HG02763 (cell line): ENCODE measurements at regions not wholly inside any gene's neighbourhood (a gene's known extent, or its start where the extent isn't known, plus 50 kb on each side); places are given as distances from the start of the nearest gene placed in this dataset.

Source experiments
- ATAC-seq: cut with Tn5 transposase; IDR thresholded peaks from one replicate; pipeline ENCODE4 v1.9.1; 2021; ENCODE audit warnings: mild to moderate bottlenecking, moderate library complexity; ENCODE audit not compliant: unreplicated experiment

GRCh38 chr2:221050020-221050795, 521.9 kb downstream of the EPHA4 start:
- ATAC-seq, result no peak

GRCh38 chr2:221051162-221051561, 520.9 kb downstream of the EPHA4 start:
- ATAC-seq, result no peak

GRCh38 chr2:221060376-221060775, 511.7 kb downstream of the EPHA4 start:
- ATAC-seq, result no peak

GRCh38 chr2:221063568-221063967, 508.5 kb downstream of the EPHA4 start:
- ATAC-seq, result no peak

DNA sequence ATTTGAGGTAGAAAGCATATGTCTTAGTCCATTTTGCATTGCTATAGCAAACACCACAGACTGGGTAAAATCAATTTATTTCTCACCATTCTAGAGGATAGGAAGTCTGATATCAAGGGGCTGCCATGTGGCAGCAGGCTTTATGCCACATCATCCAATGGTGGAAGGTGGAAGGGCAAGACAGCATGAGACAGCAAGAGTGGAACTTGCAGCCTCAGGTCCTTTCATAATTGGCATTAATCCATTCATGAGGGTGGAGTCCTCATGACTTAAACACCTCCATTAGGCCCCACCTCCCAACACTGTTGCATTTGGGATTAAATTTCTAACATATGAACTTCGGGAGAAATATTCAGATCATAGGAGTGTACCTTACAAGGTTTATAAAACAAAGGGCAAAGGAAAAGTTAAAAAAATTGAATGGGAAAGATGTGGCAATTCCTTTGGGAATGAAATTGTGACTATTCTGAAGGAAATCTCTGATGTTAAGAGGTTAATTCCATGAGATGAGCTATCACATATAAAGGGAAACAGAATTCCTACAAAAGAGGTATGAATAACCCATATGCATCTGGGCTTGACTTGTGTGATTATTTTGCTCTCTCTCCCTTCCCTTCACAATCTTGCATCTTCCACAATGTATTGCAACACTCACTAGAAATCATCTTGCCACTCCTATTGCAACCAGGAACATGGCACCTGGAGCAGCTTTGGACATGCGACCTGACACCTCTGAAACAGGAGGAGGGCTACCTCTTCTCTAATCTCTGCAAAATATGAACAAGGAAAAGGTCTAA, 507.8 kb downstream of the EPHA4 start:
- no peak for ATAC-seq

GRCh38 chr2:221064880-221065279, 507.2 kb downstream of the EPHA4 start:
- no peak for ATAC-seq

DNA sequence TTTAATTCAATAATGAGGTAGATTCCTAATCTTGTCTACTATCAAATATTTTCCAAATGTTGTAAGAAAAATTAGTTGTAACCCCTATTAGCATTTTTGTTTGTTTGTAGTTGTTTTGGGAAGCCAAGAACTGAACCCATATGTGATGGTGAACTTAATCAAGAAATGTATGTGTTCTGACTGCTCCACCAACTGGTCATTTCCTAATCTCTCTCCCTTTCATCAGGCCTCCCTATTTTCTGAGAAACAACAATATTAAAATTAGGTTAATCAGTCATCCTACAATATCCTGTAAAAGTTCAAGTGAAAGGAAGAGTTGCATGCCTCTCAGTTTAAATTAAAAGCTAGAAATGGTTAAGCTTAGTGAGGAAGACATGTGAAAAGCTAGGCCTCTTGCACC, 504.0 kb downstream of the EPHA4 start:
- ATAC-seq, result no peak

DNA sequence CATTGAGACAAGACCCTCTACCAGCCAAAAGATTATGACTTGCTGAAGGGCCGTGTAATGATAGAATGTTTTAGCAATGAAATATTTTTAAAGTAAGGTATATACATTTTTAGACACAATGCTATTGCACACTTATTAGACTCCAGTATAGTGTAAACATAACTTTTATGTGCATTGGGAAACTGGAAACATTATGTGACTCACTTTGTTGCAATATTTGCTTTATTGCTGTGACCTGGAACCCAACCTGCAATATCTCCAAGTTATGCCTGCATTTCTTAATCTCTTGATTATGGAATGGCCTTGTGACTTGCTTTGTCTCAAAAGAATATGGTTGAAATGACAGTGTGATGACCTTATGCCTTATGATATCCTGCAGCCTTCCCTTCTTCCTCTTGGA, 502.0 kb downstream of the EPHA4 start:
- no peak for ATAC-seq

GRCh38 chr2:221073326-221074049, 498.6 kb downstream of the EPHA4 start:
- ATAC-seq, result no peak

DNA sequence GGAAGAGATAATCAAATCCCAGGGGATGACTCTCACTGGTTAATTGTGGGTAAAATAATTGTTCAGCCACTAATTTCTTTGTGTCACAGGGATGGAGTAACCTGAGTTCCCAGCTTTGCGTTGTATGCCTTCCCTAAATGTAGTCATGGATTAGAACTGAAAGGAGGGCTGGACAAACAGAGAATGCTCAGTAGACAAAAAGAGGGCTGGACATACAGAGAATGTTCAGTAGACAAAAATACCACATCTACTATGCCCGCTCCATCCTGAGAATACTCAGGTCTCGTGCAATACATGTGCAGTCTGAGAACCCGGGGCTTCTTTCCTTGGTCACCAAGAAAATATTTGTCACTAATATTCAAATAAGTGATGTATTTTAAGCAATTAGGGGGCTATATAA, 497.9 kb downstream of the EPHA4 start:
- no peak for ATAC-seq

DNA sequence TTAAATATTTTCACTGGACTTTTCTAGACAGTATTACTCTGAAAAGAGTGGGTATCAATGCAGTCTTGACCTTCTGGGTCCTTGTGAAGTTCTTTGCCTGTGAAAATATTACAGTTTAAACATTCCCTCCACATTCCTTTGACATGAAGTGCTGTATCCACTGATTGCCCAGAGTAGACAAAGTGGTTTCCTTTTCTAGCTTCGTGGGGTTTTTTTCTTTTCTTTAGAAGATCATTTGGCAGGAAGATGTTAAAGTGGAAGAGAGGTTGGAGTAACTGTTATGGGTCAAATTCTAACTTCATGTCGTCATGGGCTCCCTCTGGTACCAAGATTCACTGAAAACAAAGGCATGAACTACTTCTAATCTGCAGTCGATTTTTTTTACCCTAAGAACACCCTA, 496.9 kb downstream of the EPHA4 start:
- ATAC-seq, result no peak

- ATAC-seq, result no peak
Measured at GRCh38 chr2:221077251-221077650, 494.9 kb downstream of the EPHA4 start.

DNA sequence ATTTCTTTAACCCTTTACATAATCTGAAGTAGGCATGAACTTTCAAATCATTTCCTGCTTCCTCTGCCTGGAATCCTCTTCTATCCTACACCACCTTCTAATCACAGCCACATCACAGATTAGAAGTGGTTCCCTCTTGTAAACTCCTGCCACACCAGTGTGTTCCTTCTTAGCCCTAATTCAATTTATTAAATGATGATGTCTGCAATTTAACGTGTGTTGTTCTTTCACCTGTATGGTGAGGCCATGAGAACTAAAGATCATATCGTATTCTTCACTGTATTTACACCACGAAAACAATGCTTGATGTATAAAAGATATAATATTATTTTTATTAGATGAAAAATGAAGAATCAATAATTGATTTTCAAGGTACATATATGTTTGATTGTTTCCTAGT, 494.3 kb downstream of the EPHA4 start:
- no peak for ATAC-seq

DNA sequence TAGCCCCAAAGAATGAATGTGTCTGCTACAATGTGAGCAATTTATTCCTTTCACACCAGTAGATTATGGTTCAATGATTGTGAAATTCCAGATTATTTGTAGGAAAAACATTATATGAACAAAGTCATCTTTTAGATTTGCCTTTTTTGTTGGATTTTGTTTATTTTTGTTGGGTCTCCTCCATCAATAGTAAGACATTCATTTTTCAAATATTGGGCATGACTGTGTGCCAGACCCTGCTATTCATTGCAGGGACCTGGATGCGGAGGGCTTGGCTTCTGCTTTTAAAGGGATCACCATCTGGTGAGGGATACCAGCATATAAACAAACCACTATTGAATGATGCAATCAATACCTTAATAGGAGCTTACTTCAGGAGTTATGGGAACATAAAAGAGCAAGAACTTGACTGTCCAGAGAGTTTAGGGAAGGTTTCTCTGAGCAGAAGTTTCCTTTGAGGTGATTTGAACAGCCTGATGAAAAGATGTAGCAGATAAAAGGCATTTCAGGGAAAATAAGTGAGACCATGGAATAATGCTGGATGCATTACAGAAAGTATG, 486.7 kb downstream of the EPHA4 start:
- no peak for ATAC-seq

DNA sequence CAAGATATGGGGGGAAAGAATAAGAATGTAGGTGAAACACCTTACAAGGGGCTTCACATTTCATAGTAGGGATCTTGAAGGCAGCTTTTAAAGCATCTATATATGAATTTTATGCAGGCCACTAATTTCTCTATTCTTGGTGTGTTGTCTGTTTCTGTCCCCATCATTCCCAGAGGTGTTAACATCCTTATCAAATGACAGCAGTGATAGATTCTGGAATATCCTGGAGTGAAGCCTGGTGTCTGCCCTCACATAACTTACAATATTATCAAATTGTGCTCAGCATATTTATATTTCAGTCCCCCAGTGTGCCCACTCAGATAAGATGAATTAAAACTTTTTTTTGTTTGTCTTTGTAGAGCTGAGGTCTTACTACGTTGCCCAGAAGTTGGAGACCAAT, 486.2 kb downstream of the EPHA4 start:
- no peak for ATAC-seq

DNA sequence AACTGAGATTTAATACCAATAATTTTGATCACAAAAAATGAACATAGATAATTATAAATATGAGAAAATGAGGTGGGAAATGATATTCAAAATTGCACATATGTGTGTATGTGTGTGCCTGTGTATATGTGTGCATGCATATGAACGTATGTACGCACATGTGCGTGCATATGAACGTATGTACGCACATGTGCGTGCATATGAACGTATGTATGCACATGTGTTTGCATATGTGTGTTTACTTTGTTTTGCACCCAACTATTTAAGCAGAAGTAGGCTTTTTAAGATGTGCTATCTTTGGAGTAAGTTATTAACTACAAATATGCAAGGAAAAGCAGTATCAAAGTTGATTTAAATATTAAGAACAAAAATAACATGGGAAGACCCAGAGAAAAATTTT, 484.3 kb downstream of the EPHA4 start:
- ATAC-seq, result no peak

DNA sequence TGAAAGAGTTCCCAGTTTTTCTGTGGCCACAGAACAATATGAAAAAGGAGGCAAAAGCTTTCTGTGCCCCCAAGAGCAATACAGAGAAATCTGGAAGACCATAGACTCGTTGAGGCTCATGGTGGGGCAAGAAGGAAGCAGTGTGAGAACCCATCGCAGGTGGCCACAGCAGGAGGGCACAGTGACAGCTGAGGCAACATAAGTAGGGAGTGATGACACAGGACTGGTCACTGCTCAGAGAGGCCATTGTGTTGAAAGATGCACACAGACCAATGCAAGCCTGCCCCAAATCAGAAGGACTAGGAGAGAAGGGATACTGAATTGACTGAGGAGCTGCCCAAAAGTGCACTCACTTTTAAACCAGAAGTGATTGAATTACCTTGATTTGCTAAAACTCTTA, 483.6 kb downstream of the EPHA4 start:
- no peak for ATAC-seq

GRCh38 chr2:221095356-221095755, 476.7 kb downstream of the EPHA4 start:
- ATAC-seq, result no peak

DNA sequence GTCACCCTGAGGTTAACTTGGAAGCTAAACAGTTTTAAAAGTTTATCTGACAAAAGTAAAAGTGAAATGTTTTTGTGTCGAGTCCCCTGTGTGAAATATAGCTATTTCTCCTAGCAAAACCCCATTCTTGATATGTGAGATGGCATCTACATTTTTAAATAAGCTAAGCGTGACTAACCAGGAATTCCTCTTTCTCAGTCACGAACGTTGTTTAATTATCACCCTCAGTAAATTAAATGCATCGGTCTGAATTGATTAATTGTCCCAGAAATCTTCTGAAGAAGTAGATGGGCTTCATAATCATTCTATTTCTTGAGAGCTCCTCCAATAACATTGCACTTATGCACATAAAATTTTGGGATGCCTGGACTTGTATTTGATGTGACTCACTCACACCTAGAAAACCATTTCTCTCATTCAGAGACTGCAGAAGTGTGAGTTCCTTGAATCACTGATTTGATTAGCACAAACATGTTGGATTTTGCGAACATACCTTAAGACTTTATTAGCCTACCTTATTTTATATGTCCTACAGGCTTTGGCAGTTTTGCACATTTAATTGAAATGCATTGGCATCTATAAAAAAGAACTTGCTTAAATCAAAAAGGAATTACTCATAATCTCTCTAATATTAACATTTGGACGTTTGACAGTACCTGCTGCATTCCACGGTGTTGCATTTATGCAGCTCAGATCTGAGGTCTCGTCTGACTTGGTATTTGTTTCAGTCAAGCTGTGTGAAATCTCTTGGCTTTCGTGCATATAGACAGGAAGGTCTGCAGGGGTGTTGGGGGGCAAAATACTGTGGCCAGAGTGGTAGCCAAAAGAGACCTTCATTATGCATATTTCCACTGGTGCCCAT, 475.2 kb downstream of the EPHA4 start:
- no peak for ATAC-seq

DNA sequence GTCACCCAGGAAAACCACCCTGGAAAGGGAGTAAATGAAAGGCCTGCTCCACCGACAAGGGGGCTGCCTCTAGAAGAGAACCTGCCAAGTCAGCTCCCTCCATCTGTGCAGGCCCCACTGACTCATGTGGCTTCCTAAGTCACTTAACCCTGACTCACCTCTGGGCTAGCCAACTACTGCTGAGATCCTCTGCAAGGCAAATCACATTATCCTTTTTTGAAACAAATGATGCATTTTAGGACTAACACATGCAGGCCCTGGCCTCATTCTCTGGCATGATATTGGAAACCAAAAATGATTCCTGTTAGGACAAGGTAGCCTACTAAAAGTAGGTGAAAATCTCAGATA, 474.6 kb downstream of the EPHA4 start:
- no peak for ATAC-seq

DNA sequence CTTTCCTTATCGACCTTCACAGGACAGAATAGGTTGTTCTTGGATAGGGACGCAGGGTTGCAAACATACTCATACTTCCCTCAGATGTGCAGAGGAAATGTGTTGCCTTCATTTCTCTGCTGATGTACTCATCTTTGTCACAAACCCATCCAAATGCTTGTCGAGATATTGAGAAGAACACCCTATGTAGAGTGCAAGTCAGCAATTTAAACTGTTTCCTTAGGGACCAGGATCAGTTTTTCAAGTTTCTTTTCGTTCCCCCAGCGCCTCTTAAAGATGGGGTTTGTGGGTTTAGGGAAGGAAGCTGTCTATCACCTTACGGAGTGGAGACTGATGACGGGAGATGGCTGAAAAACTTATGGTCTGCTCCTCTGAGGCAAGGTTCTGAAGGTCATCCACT, 474.2 kb downstream of the EPHA4 start:
- no peak for ATAC-seq
